ENCODE measurements at regions not wholly inside any gene's neighbourhood (a gene's known extent, or its start where the extent isn't known, plus 50 kb on each side); places are given as distances from the start of the nearest gene placed in this dataset.

GRCh38 chr6:12450467-12450866 lies 160.3 kb downstream of the EDN1 start:
- Histone ChIP-seq H3K27ac (ENCODE audit: insufficient read depth, low read length) (no peak overlapping the region), H2AFZ (ENCODE audit: low read length) (no peak overlapping the region), H3K79me2 (ENCODE audit: control insufficient read depth, insufficient read depth, low read length) (no peaks in the 10 kb centered on the region), H4K20me1 (ENCODE audit: control insufficient read depth, extremely low read depth, insufficient read depth, low read length) (no peaks in the 10 kb centered on the region), H3K4me2 (ENCODE audit: extremely low read depth, insufficient read depth, low read length) (no peak overlapping the region), H3K36me3 (ENCODE audit: control insufficient read depth, insufficient read depth, low read length) (no peaks in the 10 kb centered on the region), H3K9me3 (ENCODE audit: control insufficient read depth, insufficient read depth, low read depth, low read length) (no peaks in the 10 kb centered on the region), H3K4me1 (ENCODE audit: control insufficient read depth, extremely low read depth, insufficient read depth, low read length) (no peaks in the 10 kb centered on the region), H3K9ac (ENCODE audit: insufficient read depth, low read length) (no peak overlapping the region), H3K4me3 (replicated peaks in 1 of 4; ENCODE audit: control extremely low read depth in 1 of 4, insufficient read depth in 1 of 4, low read depth in 3 of 4, low read length in 4 of 4) (no peak overlapping the region), H3K27me3 (ENCODE audit: control insufficient read depth, insufficient read depth, low read length) (no peaks in the 10 kb centered on the region)
- no peak for DNase-seq (ENCODE audit: low read depth in 2 of 2)
- no peak for TF ChIP-seq CTCF (conservative IDR thresholded peaks at IDR 0.05 in 1 of 2, IDR thresholded peaks at IDR 0.05 in 1 of 2; ENCODE audit: low read depth in 1 of 2, low read length in 2 of 2)
- TF ChIP-seq EZH2 (IDR thresholded peaks at IDR 0.05; ENCODE audit: low read length, missing control alignments): no peak

- no peak overlapping the region for H3K27ac ChIP-seq (ENCODE audit: insufficient read depth, low read length)
- H3K79me2 ChIP-seq (ENCODE audit: control insufficient read depth, insufficient read depth, low read length): no peaks in the 10 kb centered on the region
Observed at GRCh38 chr6:12456343-12456742, 166.2 kb downstream of the EDN1 start.

GRCh38 chr6:12457094-12457493 lies 166.9 kb downstream of the EDN1 start:
- Histone ChIP-seq H4K20me1 (ENCODE audit: control insufficient read depth, extremely low read depth, insufficient read depth, low read length) (no peaks in the 10 kb centered on the region), H3K4me3 (replicated peaks in 1 of 4; ENCODE audit: control extremely low read depth in 1 of 4, insufficient read depth in 1 of 4, low read depth in 3 of 4, low read length in 4 of 4) (no peak overlapping the region), H3K4me2 (ENCODE audit: extremely low read depth, insufficient read depth, low read length) (no peak overlapping the region), H3K79me2 (ENCODE audit: control insufficient read depth, insufficient read depth, low read length) (no peaks in the 10 kb centered on the region), H3K9me3 (ENCODE audit: control insufficient read depth, insufficient read depth, low read depth, low read length) (no peaks in the 10 kb centered on the region), H3K27me3 (ENCODE audit: control insufficient read depth, insufficient read depth, low read length) (no peaks in the 10 kb centered on the region), H3K9ac (ENCODE audit: insufficient read depth, low read length) (no peak overlapping the region), H3K36me3 (ENCODE audit: control insufficient read depth, insufficient read depth, low read length) (no peaks in the 10 kb centered on the region), H3K4me1 (ENCODE audit: control insufficient read depth, extremely low read depth, insufficient read depth, low read length) (no peaks in the 10 kb centered on the region), H2AFZ (ENCODE audit: low read length) (no peak overlapping the region), H3K27ac (ENCODE audit: insufficient read depth, low read length) (no peak overlapping the region)
- TF ChIP-seq CTCF (conservative IDR thresholded peaks at IDR 0.05 in 1 of 2, IDR thresholded peaks at IDR 0.05 in 1 of 2; ENCODE audit: low read depth in 1 of 2, low read length in 2 of 2) (no peak), EZH2 (IDR thresholded peaks at IDR 0.05; ENCODE audit: low read length, missing control alignments) (no peak)
- DNase-seq (ENCODE audit: low read depth in 2 of 2): no peak

More at GRCh38 chr6:12456343-12456742, 166.2 kb downstream of the EDN1 start:
- TF ChIP-seq CTCF (conservative IDR thresholded peaks at IDR 0.05 in 1 of 2, IDR thresholded peaks at IDR 0.05 in 1 of 2; ENCODE audit: low read depth in 1 of 2, low read length in 2 of 2): no peak
- no peak for TF ChIP-seq EZH2 (IDR thresholded peaks at IDR 0.05; ENCODE audit: low read length, missing control alignments)
- Histone ChIP-seq H3K4me1 (ENCODE audit: control insufficient read depth, extremely low read depth, insufficient read depth, low read length) (no peaks in the 10 kb centered on the region), H4K20me1 (ENCODE audit: control insufficient read depth, extremely low read depth, insufficient read depth, low read length) (no peaks in the 10 kb centered on the region), H3K4me2 (ENCODE audit: extremely low read depth, insufficient read depth, low read length) (no peak overlapping the region), H3K36me3 (ENCODE audit: control insufficient read depth, insufficient read depth, low read length) (no peaks in the 10 kb centered on the region), H2AFZ (ENCODE audit: low read length) (no peak overlapping the region), H3K9me3 (ENCODE audit: control insufficient read depth, insufficient read depth, low read depth, low read length) (no peaks in the 10 kb centered on the region), H3K9ac (ENCODE audit: insufficient read depth, low read length) (no peak overlapping the region), H3K27me3 (ENCODE audit: control insufficient read depth, insufficient read depth, low read length) (no peaks in the 10 kb centered on the region), H3K4me3 (replicated peaks in 1 of 4; ENCODE audit: control extremely low read depth in 1 of 4, insufficient read depth in 1 of 4, low read depth in 3 of 4, low read length in 4 of 4) (no peak overlapping the region)
- no peak for DNase-seq (ENCODE audit: low read depth in 2 of 2)

Data from fibroblast of lung (primary cell).